CD14-positive monocyte (primary cell): ENCODE measurements at regions not wholly inside any gene's neighbourhood (a gene's known extent, or its start where the extent isn't known, plus 50 kb on each side); places are given as distances from the start of the nearest gene placed in this dataset.

Source experiments
- DNase-seq, 3 donors: peaks; one replicate each; pipeline ENCODE4 v3.0.0-alpha.2; 2011 to 2022
- H2AFZ ChIP-seq: 2 replicates; pipeline ENCODE4 v1.6.0; 2012; ENCODE audit warnings: mild to moderate bottlenecking, low read depth, low read length, inconsistent platforms; ENCODE audit not compliant: insufficient read depth, poor library complexity, severe bottlenecking
- H3K27ac ChIP-seq, 2 donors: 1 replicate in 1 of 2; 2 replicates in 1 of 2; pipeline ENCODE4 v1.5.1; 2012 to 2013; ENCODE audit warnings: low read length in 2 of 2, control low read depth in 1 of 2, inconsistent platforms in 1 of 2, low read depth in 1 of 2, mild to moderate bottlenecking in 1 of 2
- H3K27me3 ChIP-seq, 2 donors: one replicate each; pipeline versions ENCODE4 v1.6.0 to v1.6.1; 2011 to 2013; ENCODE audit warnings: low read length in 2 of 2; ENCODE audit not compliant: control insufficient read depth in 2 of 2, insufficient read depth in 2 of 2
- H3K36me3 ChIP-seq, 2 donors: replicated peaks in 1 of 2; 1 replicate in 1 of 2; 2 replicates in 1 of 2; pipeline versions ENCODE4 v1.5.1 to v1.6.1; 2012 to 2013; ENCODE audit warnings: low read length in 2 of 2, control low read depth in 1 of 2, inconsistent platforms in 1 of 2, mild to moderate bottlenecking in 1 of 2; ENCODE audit not compliant: insufficient read depth in 2 of 2, control insufficient read depth in 1 of 2
- H3K4me1 ChIP-seq, 2 donors: 1 replicate in 1 of 2; 2 replicates in 1 of 2; pipeline versions ENCODE4 v1.5.1 to v1.6.1; 2012 to 2013; ENCODE audit warnings: low read length in 2 of 2, control low read depth in 1 of 2, inconsistent platforms in 1 of 2, mild to moderate bottlenecking in 1 of 2, moderate library complexity in 1 of 2; ENCODE audit not compliant: insufficient read depth in 2 of 2, control insufficient read depth in 1 of 2
- H3K4me2 ChIP-seq: replicated peaks from 2 replicates; pipeline ENCODE3; 2012; ENCODE audit warnings: low read length, moderate library complexity, mild to moderate bottlenecking; ENCODE audit not compliant: poor library complexity, severe bottlenecking; ENCODE audit errors: extremely low read depth
- H3K4me3 ChIP-seq, 3 experiments: fragments of 200-600 bp in 1 of 3; sonication (generic) in 1 of 3; replicated peaks in 1 of 3; 1 replicate in 2 of 3; 2 replicates in 1 of 3; pipeline ENCODE4 v1.5.1; 2011 to 2013; ENCODE audit warnings: low read length in 3 of 3, mild to moderate bottlenecking in 3 of 3, control low read depth in 2 of 3, low read depth in 2 of 3, inconsistent platforms in 1 of 3, moderate library complexity in 1 of 3
- H3K79me2 ChIP-seq: 2 replicates; pipeline ENCODE4 v1.6.0; 2012; ENCODE audit warnings: mild to moderate bottlenecking, control low read depth, inconsistent platforms, low read length, moderate library complexity; ENCODE audit not compliant: insufficient read depth
- H3K9ac ChIP-seq: 2 replicates; pipeline ENCODE4 v1.6.0; 2017; ENCODE audit warnings: low read length, mild to moderate bottlenecking; ENCODE audit not compliant: insufficient read depth, poor library complexity, severe bottlenecking
- H3K9me3 ChIP-seq, 2 donors: replicated peaks in 1 of 2; 1 replicate in 1 of 2; 2 replicates in 1 of 2; pipeline versions ENCODE4 v1.5.1 to v1.6.1; 2012 to 2013; ENCODE audit warnings: low read length in 2 of 2, control low read depth in 1 of 2; ENCODE audit not compliant: control insufficient read depth in 1 of 2, insufficient read depth in 1 of 2
- H4K20me1 ChIP-seq: 2 replicates; pipeline ENCODE4 v1.6.0; 2012; ENCODE audit warnings: mild to moderate bottlenecking, low read length, control low read depth, moderate library complexity; ENCODE audit not compliant: insufficient read depth
- H3K27ac Mint-ChIP-seq, 7 donors: one replicate each; pipeline ENCODE4 v1.8.0; 2020; ENCODE audit warnings: mild to moderate bottlenecking in 7 of 7, mixed read lengths in 7 of 7, moderate library complexity in 6 of 7, inconsistent platforms in 2 of 7
- H3K27me3 Mint-ChIP-seq, 3 donors: one replicate each; pipeline ENCODE4 v1.8.0; 2021 to 2022; ENCODE audit warnings: low read depth in 3 of 3, mild to moderate bottlenecking in 3 of 3, mixed read lengths in 3 of 3, moderate library complexity in 3 of 3, inconsistent platforms in 1 of 3
- H3K36me3 Mint-ChIP-seq, 2 donors: one replicate each; pipeline ENCODE4 v1.8.0; 2020; ENCODE audit warnings: mixed read lengths in 2 of 2, inconsistent platforms in 1 of 2, mild to moderate bottlenecking in 1 of 2
- H3K4me1 Mint-ChIP-seq: one replicate; pipeline ENCODE4 v1.8.0; 2020; ENCODE audit warnings: mild to moderate bottlenecking, mixed read lengths
- H3K4me3 Mint-ChIP-seq, 2 donors: one replicate each; pipeline ENCODE4 v1.8.0; 2020; ENCODE audit warnings: mild to moderate bottlenecking in 2 of 2, mixed read lengths in 2 of 2, moderate library complexity in 1 of 2
- H3K9me3 Mint-ChIP-seq, 7 donors: one replicate each; pipeline ENCODE4 v1.8.0; 2020 to 2022; ENCODE audit warnings: mixed read lengths in 7 of 7, mild to moderate bottlenecking in 6 of 7, moderate library complexity in 6 of 7, inconsistent platforms in 2 of 7
- WGBS: methylation state at CpG from one replicate; pipeline ENCODE4 v1.1.5; 2013; ENCODE audit warnings: missing lambda C conversion rate; ENCODE audit not compliant: insufficient coverage; 5-methylcytosine and 5-hydroxymethylcytosine counted together
- intact Hi-C, 2 donors: fragments of 100-400 bp; cut with micrococcal nuclease; formaldehyde crosslinking; loops; one replicate each; pipeline versions ENCODE4 v1.15.0 to v1.15.1; 2023
- TF ChIP-seq, protein P1 (sequence below): fragments of 200-600 bp; IDR thresholded peaks from one replicate; pipeline ENCODE4 v1.8.0; 2022; ENCODE audit warnings: antibody characterized with exemption, mild to moderate bottlenecking

DNA sequence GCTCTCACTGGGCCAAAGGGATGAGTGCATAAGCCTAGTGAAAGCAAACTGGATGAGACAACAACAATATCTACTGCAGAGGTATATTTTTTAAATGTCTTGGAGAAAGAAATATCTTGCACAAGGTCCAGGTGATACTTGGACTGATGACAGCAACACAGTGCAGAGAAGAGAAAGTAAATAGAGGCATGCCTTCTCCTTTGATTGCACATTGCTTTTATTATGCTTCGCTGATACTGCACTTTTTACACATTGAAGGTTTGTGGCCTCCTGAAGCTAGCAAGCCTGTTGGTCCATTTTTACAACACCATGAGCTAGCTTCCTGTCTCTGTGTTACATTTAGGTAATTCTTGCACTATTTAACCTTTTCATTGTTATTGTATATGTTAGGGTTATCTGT lies 189.0 kb upstream of the NDST3 start:
- no CpG with 5 or more reads among the region's 1 CpG for WGBS
- H3K4me3 Mint-ChIP-seq = no peak overlapping the region
- H3K9me3 Mint-ChIP-seq = peaks cover 0 to 11% (median 5%) of the 10 kb centered on the region in 7 donors

DNA sequence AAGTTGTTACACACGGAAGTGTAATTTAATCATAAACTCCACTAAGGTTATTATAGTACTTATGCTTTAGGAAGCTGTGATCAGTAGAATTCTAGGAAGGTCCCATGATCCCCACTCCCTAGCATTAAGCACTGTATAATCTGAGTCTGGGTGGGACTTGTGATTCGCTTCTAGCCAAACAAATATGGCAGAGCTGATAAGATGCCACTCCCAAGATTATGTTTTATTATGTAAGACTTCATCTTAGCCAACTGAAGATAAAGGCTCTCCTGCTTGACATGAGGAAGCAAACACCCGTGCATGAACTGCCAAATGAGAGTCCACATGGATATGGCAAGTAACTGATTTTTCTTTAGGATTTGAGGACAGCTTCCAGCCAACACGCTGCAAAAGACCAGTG lies 186.4 kb upstream of the NDST3 start:
- H3K36me3 Mint-ChIP-seq = no peaks in the 10 kb centered on the region
- Histone ChIP-seq H3K36me3 (no peaks in the 10 kb centered on the region), H3K9ac (no peak overlapping the region), H3K27me3 (no peaks in the 10 kb centered on the region), H3K4me2 (no peak overlapping the region), H3K4me1 (no peaks in the 10 kb centered on the region), H4K20me1 (no peaks in the 10 kb centered on the region), H3K4me3 (no peak overlapping the region), H3K79me2 (no peaks in the 10 kb centered on the region), H3K9me3 (peaks cover 6 to 11% of the 10 kb centered on the region in 2 donors), H2AFZ (no peak overlapping the region), H3K27ac (no peak overlapping the region)
- H3K4me3 Mint-ChIP-seq = no peak overlapping the region
- TF ChIP-seq, protein P1, sequence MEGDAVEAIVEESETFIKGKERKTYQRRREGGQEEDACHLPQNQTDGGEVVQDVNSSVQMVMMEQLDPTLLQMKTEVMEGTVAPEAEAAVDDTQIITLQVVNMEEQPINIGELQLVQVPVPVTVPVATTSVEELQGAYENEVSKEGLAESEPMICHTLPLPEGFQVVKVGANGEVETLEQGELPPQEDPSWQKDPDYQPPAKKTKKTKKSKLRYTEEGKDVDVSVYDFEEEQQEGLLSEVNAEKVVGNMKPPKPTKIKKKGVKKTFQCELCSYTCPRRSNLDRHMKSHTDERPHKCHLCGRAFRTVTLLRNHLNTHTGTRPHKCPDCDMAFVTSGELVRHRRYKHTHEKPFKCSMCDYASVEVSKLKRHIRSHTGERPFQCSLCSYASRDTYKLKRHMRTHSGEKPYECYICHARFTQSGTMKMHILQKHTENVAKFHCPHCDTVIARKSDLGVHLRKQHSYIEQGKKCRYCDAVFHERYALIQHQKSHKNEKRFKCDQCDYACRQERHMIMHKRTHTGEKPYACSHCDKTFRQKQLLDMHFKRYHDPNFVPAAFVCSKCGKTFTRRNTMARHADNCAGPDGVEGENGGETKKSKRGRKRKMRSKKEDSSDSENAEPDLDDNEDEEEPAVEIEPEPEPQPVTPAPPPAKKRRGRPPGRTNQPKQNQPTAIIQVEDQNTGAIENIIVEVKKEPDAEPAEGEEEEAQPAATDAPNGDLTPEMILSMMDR = no peak
- intact Hi-C loops = no loop called here
- no peak for DNase-seq
- H3K27ac Mint-ChIP-seq = no peak overlapping the region
- no peaks in the 10 kb centered on the region for H3K4me1 Mint-ChIP-seq
- peaks cover 0 to 2% (median 1%) of the 10 kb centered on the region in 3 donors for H3K27me3 Mint-ChIP-seq
- WGBS = 100% methylated on average over 2 of the region's 4 CpGs
- H3K9me3 Mint-ChIP-seq = peaks cover 0 to 17% (median 6%) of the 10 kb centered on the region in 7 donors

More for the DNA sequence above, 189.0 kb upstream of the NDST3 start:
- Histone ChIP-seq H3K4me3 (no peak overlapping the region), H3K9me3 (peaks cover 6 to 11% of the 10 kb centered on the region in 2 donors), H3K4me1 (no peaks in the 10 kb centered on the region), H2AFZ (no peak overlapping the region), H3K9ac (no peak overlapping the region), H3K27ac (no peak overlapping the region), H3K36me3 (no peaks in the 10 kb centered on the region), H3K27me3 (no peaks in the 10 kb centered on the region), H4K20me1 (no peaks in the 10 kb centered on the region), H3K4me2 (no peak overlapping the region), H3K79me2 (no peaks in the 10 kb centered on the region)
- Mint-ChIP-seq H3K4me1 (no peaks in the 10 kb centered on the region), H3K27me3 (peaks cover 0 to 1% (median 0%) of the 10 kb centered on the region in 3 donors), H3K36me3 (no peaks in the 10 kb centered on the region), H3K27ac (no peak overlapping the region)
- TF ChIP-seq, protein P1 = no peak
- no peak for DNase-seq
- intact Hi-C loops = no loop called here
